ENCODE measurements at regions not wholly inside any gene's neighbourhood (a gene's known extent, or its start where the extent isn't known, plus 50 kb on each side); places are given as distances from the start of the nearest gene placed in this dataset.

DNA sequence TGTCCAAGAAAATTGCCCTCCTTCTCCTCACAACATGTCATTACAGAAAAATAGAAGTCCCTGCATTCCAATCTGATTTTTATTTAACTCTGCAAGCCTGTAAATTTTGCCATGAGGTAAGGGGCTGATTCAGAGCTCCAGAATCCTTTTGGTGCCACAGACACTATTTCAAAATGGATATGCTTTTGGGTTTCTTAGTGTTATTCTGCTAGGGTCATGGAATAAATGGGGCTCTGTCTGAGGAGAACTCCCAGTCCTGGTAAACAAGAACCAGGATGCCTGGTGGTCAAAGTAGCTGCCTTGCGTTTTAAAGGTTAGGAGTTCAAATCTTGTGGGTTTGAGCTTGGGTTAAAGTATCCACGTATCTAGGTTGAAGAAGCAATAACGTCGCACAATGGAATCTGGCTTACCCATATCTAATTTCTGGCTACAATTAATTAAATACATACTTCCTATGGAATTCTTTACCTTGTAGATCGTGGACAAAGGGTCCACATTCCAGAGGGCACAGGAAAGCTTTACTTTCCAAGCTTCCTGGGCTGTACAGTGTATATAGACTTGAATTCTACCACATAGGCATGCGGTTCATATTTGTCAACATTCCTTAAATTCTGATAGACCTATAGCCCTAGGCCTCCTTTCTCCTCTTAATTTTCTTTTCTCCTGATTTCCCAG is 98.0 kb upstream of the CDC42BPA start:
- H3K27me3 ChIP-seq (ENCODE audit: insufficient read depth), result no peaks in the 10 kb centered on the region
- H3K79me2 ChIP-seq (ENCODE audit: insufficient read depth), result no peaks in the 10 kb centered on the region
- ChIA-PET POLR2A (no interaction called here), CTCF (interaction anchor here (1.0 to 1.1 kb wide), 2 partner anchors 20 to 1008 kb away, joined by 3 to 4 read pairs; no protein-coding TSS in a partner anchor)
- H2AFZ ChIP-seq (ENCODE audit: low read depth), result no peak overlapping the region
- H3K27ac ChIP-seq (ENCODE audit: low read depth in 2 of 2, low read length in 1 of 2), result no peak overlapping the region
- no peaks in the 10 kb centered on the region for H3F3A ChIP-seq (replicated peaks; ENCODE audit: insufficient read depth)
- TF ChIP-seq FOXM1 (IDR thresholded peaks at IDR 0.05; ENCODE audit: low read depth), result no peak
- no peak for TF ChIP-seq TAF1 (IDR thresholded peaks at IDR 0.05; ENCODE audit: borderline replicate concordance, low read depth, low read length)
- TF ChIP-seq FOXJ3 (CRISPR knock-in tag; IDR thresholded peaks at IDR 0.05), result no peak
- TF ChIP-seq ELF1 (IDR thresholded peaks at IDR 0.05), result no peak
- TF ChIP-seq USF2 (IDR thresholded peaks at IDR 0.05; ENCODE audit: borderline replicate concordance, low read depth, low read length), result no peak
- TF ChIP-seq RCOR1 (IDR thresholded peaks at IDR 0.05; ENCODE audit: low read length), result no peak
- no peak for TF ChIP-seq TCF12 (IDR thresholded peaks at IDR 0.05)
- TF ChIP-seq JUND (IDR thresholded peaks at IDR 0.05), result no peak
- no peak for TF ChIP-seq MXI1 (IDR thresholded peaks at IDR 0.05; ENCODE audit: low read depth, low read length)
- DNase-seq, result no peak
- H3K9me2 ChIP-seq, result no peaks in the 10 kb centered on the region
- H3K9me3 ChIP-seq, result no peaks in the 10 kb centered on the region
- no peaks in the 10 kb centered on the region for H4K20me1 ChIP-seq (ENCODE audit: insufficient read depth)
- no peak overlapping the region for H3K4me2 ChIP-seq
- no peak overlapping the region for H3K4me3 ChIP-seq (ENCODE audit: low read depth in 2 of 2, low read length in 1 of 2)
- WGBS (ENCODE audit: low lambda C conversion rate), result 70% methylated on average over 6 of the region's 6 CpGs
- no peaks in the 10 kb centered on the region for H3K36me3 ChIP-seq (replicated peaks in 1 of 2; ENCODE audit: control insufficient read depth in 1 of 2, insufficient read depth in 2 of 2, low read length in 1 of 2)
- H3K9ac ChIP-seq, result no peak overlapping the region
- no peaks in the 10 kb centered on the region for H3K4me1 ChIP-seq (ENCODE audit: control insufficient read depth in 1 of 2, insufficient read depth in 2 of 2, low read depth in 1 of 2, low read length in 1 of 2)

- H3K79me2 ChIP-seq (ENCODE audit: insufficient read depth), result no peaks in the 10 kb centered on the region
- ChIA-PET POLR2A (no interaction called here), CTCF (no interaction called here)
- H3F3A ChIP-seq (replicated peaks; ENCODE audit: insufficient read depth), result no peaks in the 10 kb centered on the region
- H4K20me1 ChIP-seq (ENCODE audit: insufficient read depth), result no peaks in the 10 kb centered on the region
- 81% methylated on average over 8 of the region's 8 CpGs for WGBS (ENCODE audit: low lambda C conversion rate)
- no peaks in the 10 kb centered on the region for H3K27me3 ChIP-seq (ENCODE audit: insufficient read depth)
- no peaks in the 10 kb centered on the region for H3K36me3 ChIP-seq (replicated peaks in 1 of 2; ENCODE audit: control insufficient read depth in 1 of 2, insufficient read depth in 2 of 2, low read length in 1 of 2)
- TF ChIP-seq, protein P1, sequence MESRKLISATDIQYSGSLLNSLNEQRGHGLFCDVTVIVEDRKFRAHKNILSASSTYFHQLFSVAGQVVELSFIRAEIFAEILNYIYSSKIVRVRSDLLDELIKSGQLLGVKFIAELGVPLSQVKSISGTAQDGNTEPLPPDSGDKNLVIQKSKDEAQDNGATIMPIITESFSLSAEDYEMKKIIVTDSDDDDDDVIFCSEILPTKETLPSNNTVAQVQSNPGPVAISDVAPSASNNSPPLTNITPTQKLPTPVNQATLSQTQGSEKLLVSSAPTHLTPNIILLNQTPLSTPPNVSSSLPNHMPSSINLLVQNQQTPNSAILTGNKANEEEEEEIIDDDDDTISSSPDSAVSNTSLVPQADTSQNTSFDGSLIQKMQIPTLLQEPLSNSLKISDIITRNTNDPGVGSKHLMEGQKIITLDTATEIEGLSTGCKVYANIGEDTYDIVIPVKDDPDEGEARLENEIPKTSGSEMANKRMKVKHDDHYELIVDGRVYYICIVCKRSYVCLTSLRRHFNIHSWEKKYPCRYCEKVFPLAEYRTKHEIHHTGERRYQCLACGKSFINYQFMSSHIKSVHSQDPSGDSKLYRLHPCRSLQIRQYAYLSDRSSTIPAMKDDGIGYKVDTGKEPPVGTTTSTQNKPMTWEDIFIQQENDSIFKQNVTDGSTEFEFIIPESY (IDR thresholded peaks at IDR 0.05; ENCODE audit: borderline replicate concordance, low read depth), result no peak
- no peak for TF ChIP-seq ELF1 (IDR thresholded peaks at IDR 0.05)
- TF ChIP-seq EZH2phosphoT487 (IDR thresholded peaks at IDR 0.05; ENCODE audit: borderline replicate concordance, low read depth), result no peak
- TF ChIP-seq GABPA (IDR thresholded peaks at IDR 0.05; ENCODE audit: low read depth), result no peak
- no peak for TF ChIP-seq TEAD4 (IDR thresholded peaks at IDR 0.05; ENCODE audit: borderline replicate concordance, insufficient read depth)
- TF ChIP-seq SIN3A (IDR thresholded peaks at IDR 0.05; ENCODE audit: borderline replicate concordance, low read depth, low read length), result no peak
- TF ChIP-seq TAF1 (IDR thresholded peaks at IDR 0.05; ENCODE audit: borderline replicate concordance, low read depth, low read length), result no peak
- TF ChIP-seq CHD2 (IDR thresholded peaks at IDR 0.05; ENCODE audit: low read length, partially characterized antibody), result no peak
- no peak for TF ChIP-seq MXI1 (IDR thresholded peaks at IDR 0.05; ENCODE audit: low read depth, low read length)
- no peak for TF ChIP-seq MEF2A (IDR thresholded peaks at IDR 0.05; ENCODE audit: borderline replicate concordance, low read depth)
- no peak for TF ChIP-seq FOSL2 (IDR thresholded peaks at IDR 0.05; ENCODE audit: borderline replicate concordance, low read depth)
- TF ChIP-seq RXRA (IDR thresholded peaks at IDR 0.05; ENCODE audit: borderline replicate concordance, low read depth), result no peak
- no peaks in the 10 kb centered on the region for H3K4me1 ChIP-seq (ENCODE audit: control insufficient read depth in 1 of 2, insufficient read depth in 2 of 2, low read depth in 1 of 2, low read length in 1 of 2)
- no peaks in the 10 kb centered on the region for H3K9me3 ChIP-seq
- H3K27ac ChIP-seq (ENCODE audit: low read depth in 2 of 2, low read length in 1 of 2), result no peak overlapping the region
- no peak overlapping the region for H2AFZ ChIP-seq (ENCODE audit: low read depth)
- no peak overlapping the region for H3K4me3 ChIP-seq (ENCODE audit: low read depth in 2 of 2, low read length in 1 of 2)
- no peak overlapping the region for H3K4me2 ChIP-seq
- H3K9me2 ChIP-seq, result no peaks in the 10 kb centered on the region
- no peak for DNase-seq
- no peak overlapping the region for H3K9ac ChIP-seq
Measured at GRCh38 chr1:227415115-227415790, 97.0 kb upstream of the CDC42BPA start.
